ENCODE measurements at regions not wholly inside any gene's neighbourhood (a gene's known extent, or its start where the extent isn't known, plus 50 kb on each side); places are given as distances from the start of the nearest gene placed in this dataset.
"Not testable (repeated sequence)": the region's sequence is repeated elsewhere in the genome, so short reads cannot be mapped to it uniquely, and the experiment has no call there.

DNA sequence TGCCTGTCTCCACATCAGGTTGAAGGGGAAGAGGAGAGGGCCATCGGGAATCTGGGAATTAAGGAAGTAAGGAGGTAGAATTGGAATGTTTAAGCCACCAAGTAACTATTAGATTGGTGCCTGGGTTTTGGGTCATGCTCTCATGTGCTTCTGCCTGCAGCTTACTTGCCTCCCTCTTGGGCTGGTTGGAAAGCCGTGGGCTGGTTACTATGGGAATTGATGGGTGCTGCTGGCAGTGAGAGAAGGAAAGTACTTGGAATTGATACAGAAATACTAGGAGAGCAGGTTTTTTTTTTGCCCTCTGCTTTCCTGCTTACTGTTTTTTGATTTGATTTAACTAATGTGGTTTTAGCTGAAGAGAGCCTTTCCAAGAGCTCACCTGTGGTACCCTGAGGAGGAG lies 493.5 kb upstream of the RGS6 start:
- DNase-seq = no peak

DNA sequence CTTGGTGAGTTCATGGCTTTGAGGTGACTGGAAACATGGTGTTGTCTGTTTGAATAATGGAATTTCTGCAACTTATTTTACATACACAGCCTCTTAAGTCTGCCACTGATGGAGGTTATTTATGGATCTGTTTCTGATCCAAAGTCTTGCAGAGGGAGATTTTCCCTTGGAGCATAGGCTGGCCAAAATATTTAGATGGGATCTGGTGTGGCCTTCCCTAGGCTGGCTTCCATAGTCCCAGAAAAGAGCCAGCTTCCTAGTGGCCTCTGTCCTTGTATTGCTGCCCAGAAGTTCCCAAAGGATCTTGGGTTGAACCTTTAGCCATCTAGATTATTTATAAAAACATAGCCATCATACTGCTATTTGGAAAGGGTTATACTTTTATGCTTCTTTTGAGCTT lies 491.1 kb upstream of the RGS6 start:
- no peak for DNase-seq

DNA sequence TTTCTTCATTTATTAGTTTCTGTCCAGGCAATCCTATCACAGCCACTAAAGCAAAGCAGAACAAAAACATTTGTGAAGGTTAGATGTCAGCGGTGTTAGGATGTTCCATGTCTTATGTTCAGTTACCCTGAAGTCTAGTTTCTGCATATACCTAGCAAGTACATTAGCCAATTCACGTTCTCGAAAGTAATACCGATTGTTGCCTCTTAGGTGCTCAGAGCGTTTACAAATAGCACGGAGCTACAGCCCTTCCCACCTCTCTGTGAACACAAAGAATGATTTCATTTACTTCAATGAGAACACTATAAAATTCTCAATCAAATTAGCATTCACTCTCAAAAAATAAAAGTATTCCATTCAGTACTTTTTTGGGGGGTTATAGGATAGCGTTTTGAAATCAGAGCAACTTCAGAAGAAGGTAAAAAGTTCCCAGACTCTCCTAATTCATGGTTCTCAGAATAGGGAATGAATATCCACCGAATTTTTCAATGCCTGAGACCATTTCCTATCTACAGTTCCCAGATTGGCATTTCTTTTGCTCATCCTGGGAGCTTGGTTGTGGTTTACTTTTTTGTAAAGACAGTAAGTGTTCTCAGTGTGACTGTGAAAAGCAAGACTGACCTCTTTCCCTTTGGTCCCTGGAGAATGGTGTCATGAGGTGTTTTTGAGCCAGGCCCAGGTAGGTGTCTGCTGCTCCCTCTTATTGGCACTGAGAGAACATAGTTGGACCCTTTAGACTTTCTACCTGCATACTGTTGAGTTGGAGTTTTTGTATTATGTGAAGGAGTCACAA lies 488.0 kb upstream of the RGS6 start:
- DNase-seq = no peak

DNA sequence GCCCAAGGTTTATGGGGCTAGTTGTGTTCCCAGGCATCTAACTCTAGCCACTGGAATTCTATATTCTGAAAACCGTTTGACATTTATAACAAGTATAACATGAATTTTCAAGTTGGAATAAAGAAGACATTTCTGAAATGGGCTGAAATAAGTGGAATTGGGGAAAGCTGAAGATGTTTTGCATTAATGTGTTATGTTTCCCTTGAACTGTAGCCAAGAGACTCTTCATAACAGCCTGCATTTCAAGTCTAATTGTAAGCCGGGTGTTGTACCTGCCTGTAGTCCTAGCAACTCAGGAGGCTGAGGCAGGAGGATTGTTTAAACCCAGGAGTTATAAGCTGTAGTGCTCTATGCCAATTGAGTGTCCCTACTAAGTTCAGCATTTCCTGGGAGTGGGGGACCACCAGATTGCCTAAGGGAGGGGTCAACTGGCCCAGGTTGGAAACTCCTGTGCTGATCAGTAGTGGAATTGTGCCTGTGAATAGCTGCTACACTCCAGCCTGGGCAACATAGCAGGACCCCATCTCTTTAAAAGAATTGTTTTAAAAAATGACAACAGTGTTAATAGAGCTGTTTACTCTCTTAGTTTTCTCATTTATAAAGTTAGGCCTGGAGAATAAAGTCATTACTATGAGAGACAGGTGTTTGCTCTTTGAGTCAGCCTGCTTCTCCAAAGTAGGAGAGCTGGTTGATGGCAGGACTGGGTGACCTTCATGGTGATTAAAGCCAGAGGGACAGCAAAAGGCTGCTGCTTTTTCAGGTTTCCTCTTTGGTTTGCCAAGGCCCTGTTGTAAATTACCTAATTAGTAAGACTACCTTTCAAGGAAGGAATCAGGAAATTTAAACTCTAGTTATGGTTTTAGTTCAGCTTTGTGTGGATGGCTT lies 483.6 kb upstream of the RGS6 start:
- DNase-seq = no peak

DNA sequence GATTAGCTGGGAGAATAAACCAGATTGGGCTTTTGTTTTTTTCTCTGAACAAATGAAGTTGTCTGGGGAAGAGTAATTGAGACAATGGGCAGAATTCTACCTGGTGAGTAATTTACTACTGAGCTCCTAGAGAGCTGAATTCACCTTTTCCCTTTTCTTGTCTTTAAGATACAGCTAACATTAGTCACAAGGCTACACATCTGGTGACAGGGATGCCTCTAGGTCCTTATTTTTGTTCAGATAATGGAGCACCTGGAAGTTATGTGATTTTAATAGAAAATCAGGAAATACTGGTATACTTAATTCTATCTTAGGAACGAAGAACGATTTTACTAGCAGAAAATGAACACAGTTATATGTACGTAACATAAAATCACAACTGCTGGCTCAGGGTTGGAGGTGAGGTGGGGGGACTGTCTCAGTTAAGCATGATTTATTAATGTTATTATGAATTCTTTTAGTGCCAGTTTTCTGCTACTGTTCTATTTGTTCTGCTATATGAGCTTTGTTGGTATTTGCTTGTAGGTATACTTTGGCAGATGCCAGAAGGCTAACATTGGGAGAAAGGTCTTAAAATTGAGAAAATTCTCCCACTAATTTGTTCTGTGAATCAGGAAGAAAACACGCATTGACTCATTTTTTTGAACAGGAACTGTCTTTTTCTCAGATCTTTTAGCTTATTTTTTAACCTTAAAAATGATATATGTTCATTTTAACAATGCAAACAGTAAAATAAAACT lies 482.7 kb upstream of the RGS6 start:
- no peak for DNase-seq

DNA sequence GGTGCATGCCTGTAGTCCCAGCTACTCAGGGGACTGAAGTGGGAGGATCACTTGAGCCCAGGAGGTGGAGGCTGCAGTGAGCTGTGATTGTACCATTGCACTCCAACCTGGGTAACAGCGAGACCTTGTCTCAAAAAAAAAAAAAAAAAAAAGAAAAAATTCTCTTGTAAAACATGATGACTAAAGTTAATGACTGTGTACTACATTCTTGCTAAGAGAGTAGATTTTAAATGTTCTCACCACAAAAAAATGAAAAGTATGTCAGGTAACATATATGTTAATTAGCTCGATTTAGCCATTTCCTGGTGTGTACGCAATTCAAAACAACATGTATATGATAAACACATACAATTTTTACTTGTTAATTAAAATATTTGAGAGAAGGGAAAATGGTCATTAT lies 480.7 kb upstream of the RGS6 start:
- no peak for DNase-seq

DNA sequence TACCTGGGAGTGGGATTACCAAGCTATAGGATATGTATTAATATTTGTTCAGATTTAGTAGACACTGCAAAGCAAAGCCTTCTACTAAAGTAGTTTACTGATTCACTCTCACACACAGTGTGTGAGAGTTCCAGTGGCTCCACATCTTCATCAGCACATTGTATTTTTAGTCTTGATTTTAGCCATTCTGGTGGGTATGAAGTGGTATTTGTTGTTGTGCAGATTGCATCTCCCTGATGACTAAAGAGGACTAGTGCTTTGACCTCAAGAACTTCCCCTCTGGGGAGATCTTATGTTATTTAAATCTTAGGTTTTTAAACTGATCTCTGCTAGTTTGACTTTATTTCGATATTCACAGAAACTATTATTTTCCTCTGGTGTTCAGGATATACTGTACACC lies 479.7 kb upstream of the RGS6 start:
- no peak for DNase-seq

DNA sequence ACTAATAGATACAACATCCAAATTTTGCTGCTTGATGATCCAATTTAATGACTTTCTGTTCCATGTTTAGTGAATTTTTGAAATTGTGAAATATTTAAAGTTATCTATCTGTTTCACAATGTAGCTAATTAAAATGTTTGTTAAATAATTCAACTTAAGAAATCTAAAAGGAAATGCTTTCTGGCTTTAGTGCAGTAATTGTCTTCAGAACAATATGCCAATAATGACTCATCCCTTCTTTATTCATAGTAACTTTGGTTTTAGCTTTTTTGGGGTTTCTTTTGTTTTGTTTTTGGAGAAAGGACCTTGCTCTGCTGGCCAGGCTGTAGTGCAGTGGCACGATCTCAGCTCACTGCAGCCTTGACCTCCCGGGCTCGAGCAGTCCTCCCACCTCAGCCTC lies 479.2 kb upstream of the RGS6 start:
- no peak for DNase-seq

DNA sequence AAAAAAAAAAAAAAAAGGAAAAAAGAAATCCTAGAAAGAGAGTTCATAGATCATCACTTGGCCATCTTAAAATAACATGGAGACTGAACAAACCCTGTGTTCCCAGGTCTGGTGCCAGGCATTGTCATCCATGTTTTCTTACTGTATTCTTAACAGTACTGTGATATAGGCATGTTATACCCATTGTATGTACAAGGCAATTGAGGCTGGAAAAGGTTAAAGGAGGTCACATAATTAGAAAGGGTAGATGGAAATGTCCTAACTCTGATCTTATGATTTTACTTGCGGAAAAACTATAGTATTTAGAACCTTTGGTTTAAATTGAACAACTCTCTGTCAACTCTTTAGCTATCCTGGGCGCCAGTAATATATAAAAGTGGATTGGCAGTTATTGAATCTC lies 478.2 kb upstream of the RGS6 start:
- no peak for DNase-seq

DNA sequence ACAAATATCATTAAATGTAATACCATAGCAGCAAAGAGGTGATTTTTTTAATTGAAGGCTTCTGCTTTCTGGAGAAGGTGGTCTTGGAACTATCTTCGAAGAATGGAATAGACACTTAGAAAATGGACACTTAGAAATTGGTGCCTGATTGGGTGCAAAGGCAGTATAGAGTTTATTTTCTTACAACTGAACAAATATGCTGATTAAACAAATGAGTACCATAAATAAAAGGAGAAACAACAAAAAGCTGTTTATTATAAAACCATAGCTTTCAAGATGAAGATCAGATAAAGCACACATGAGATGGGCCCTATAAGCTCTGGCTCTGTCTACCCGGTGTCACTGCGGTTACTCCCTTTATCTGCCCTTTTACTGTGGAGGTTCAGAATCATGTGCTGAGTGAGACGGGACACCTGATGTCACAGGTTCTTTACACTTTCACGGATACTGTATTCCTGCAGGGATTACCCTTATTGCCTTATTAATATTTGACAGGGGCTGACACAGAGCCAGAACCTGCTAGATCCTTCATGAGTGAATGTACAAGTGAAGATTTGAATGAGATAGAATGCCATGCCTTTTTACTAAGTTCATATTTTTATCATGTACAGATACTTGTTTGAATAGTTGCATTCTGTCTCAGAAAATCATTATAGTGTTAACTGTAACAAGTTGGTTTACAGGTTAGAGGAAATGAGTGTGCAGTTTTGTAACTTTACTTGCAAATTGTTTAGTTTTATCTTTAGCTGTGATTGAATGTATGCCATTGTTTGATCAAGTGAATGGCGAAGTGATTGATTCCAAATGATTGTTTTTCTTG lies 477.5 kb upstream of the RGS6 start:
- no peak for DNase-seq

DNA sequence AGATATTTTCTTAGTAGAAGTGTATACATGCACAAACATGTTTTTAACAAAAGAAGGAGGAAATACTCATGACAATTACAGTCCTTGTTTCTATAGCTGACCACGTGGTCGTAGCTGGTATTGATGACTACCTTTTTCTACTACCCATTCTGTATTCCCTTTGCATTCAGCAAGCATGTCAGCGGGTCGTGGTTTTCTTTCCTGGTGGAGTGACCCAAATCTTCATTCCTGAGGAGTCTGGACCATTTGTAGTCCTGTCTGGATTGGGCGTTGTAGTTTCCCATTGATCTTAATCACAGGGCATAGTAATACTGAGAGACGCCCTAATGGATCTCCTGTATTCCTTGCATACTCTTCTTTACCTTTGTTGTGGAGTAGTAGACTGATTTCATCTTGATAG lies 472.1 kb upstream of the RGS6 start:
- no peak for DNase-seq

DNA sequence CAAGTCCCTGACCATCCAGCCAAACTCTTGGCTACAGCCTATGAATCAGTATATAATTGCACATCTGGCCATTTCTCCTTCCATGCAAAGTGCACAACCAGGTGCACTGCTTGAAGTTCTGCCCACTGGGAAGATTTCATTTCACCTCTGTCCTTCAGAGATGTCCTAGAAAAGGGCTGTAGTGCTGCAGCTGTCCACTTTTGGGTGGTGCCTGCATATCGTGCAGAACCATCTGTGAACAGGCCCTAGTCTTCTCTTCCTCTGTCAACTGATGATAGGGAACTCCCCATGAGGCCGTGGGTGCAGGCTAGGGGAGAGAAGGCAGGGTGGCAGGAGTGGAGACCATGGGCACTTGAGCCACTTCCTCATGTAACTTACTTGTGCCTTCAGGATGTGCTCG lies 470.6 kb upstream of the RGS6 start:
- not testable (repeated sequence) for DNase-seq

DNA sequence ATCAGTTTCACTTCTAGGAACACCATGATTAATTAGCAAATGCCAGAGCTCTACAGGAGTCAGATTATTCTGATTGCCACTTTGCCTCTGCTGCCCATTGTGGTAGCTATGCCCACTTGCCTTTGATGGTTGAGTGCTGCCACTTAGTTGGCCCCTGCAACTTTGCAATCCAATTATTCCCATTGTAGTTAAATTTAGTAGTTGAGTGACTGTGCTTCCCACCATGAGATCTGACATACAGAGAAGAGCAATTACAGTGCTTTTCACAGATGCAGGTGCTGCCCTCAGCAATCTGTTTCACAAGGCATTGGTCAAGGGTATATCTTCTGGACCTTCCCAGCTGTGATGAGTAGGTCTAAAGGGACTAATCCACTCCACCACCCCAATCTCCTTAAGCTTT lies 468.4 kb upstream of the RGS6 start:
- no peak for DNase-seq

DNA sequence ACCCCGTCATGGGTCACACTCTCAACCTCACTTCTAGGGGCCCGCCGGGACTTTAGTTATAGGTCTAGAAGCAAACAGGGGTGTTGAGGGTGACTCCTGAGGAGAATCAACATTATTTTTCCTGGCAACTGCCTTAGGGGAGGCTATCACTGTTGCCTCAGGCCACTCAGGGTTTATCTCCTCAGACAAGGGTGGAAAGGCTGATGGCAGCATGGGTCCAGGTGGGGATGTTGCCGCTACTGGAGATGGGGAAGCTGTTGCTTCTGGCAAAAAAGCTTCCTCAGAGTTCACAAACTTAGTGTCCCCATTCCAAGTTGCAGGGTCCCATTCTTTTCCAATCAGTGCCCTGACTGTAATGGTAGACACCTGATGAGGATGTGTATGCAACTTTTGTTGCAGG lies 467.4 kb upstream of the RGS6 start:
- DNase-seq = no peak

DNA sequence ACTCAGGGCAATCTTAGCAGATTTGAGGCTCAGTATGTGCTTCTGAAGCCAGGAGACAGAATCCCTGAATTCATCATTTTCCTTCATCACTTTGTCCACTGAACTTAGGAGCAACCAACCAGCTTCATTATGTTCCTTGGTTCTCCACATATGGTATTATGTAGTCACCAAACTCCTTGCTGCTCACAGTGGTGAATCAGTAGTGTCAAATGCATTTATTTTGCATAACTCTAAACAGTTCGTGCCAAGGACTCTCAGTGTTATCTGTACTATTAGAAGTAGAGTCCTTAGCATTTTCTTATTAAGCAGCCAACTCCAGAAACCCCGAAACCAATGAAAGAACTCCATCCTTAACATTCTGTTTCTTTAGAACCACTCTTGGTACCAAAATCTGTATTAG lies 466.9 kb upstream of the RGS6 start:
- no peak for DNase-seq

DNA sequence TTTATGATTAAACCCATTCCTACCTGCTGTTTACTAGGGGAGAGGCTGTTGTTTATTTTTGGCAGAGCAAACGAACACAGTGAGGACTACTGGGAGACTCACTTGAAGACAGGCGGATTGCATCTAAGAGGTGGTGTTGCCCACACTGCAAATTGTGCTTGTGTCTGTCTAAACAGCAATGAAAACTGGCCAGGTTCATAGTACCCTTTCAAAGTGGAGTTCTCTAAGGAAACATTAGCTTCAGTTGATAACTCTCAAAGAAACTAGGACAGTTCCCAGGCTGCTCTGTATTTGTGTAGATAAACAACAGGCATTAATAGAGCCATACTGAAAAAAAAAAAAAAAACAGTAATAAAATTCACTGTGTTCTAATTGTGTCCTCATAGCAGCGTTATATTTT lies 466.0 kb upstream of the RGS6 start:
- DNase-seq = no peak

DNA sequence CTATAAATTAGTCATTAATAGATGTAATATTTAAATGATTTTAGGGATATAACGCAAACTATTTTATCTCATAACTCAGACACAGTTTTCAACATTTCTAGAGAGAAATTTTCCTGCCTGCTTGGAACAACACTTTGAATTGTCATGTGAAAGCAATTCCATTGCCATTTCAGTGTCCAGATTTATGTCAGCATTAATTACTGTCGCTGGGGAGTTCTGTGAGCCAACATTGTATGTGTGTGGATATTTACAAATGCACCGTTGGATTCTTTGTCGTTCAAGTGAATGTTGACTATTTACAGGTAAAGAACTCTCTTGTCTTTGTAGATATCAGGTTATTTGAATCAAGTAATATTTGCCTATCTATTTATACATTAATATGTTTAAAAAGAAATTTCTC lies 465.3 kb upstream of the RGS6 start:
- DNase-seq = no peak

DNA sequence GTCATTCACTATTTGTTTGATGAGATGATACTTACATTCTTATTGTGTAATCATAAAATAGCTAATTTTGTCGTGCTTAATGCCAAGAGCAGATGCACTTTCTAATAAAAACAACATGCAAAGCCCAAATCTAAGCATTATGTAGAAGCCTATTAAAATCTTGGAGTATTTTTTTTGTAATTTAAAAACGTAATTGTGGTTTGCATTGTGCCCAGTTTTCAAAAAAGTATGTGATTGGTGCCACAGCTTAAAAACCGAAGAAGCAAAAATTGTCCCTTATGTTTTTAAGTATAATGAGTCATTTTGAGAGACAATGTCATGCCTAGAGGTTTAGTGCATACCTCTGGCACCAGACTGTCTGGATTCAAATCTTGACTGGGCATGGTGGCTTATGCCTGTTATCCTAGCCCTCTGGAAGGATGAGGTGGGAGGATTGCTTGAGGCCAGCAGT lies 464.8 kb upstream of the RGS6 start:
- DNase-seq = no peak

DNA sequence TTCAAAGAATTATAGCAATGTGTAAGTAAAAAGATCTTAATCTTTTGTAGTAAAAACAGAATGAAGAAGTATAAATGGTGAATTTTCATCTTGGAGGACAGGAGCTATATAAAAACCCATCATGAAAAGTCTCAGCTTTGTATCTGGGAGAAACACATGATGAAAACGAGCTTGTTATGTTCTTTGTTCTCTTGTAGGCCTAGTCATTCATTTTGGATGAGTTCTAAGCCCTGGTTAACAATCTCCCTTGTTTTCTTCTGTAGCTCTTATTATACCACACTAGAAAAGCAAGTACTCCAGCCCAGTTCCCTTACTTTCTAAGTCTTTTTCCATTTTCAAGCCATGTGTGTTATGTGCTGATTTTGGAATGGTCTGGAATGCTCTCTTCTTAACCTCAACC lies 463.5 kb upstream of the RGS6 start:
- no peak for DNase-seq

DNA sequence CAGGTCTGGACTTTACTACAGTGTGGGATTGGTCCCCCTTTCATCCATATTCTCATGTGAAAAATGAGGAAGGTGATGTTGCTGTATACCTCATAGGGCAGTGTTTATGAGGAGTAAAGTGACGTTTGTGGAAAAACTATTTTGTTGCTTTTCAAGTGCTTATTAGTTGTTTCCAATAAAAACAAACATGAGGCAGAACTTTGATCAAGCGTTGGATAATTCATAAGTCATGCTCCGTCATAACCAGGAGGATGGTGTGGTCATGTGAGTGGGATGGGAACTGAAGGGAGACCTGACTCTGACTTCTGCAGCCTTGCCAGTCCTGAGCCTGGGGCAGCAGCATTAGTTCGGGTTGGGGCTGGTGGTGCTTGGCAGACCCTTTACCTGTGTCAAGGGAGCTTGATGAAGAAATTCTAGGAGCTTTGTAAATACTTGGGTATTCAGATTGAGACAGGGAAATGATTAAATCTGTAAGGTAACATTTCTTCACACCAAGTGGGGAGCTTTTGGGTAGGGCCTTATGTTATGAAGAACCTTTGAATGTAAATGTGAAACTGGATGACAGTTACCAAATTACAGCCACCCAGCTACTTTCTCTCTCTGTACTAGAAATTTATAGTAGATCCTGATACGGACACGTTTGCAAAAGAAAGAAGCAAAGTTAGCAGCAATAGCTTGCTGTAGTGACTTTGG lies 462.4 kb upstream of the RGS6 start:
- no peak for DNase-seq

DNA sequence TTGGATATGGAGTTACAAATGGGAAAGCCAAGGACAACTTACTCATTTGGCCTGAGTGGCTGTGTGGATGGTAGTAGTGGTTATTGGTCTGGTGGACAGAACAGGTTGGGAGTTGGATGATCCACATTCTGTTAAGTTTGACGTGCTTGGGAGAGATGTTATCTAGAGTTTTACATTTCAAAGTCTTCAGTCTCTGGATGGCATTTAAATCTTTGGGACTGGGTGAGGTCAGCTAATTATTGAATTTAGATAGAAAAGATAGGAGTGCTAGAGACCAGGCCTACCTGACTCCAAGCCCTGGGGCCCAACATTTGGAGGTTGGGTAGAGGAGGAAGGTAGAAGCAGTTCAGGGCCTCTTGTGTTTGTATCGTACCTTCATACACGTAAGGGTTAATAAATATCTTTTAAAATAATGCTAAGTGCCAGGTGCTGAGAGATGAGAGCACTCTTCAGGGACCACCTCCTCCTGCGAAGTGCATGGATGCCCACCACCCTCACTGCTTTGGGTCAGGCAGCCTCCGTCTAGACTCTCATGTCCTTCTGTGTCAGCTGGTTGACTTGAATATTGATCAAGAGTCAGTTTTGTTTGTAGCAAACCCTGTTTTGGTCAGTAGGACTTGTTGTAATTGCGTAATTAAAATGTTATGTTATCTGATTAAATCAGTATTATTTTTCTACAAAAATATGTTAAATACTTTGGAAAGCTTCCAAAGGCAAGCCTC lies 460.4 kb upstream of the RGS6 start:
- no peak for DNase-seq

Measured in NCI-H774 (cell line).